ENCODE measurements at regions not wholly inside any gene's neighbourhood (a gene's known extent, or its start where the extent isn't known, plus 50 kb on each side); places are given as distances from the start of the nearest gene placed in this dataset.

- TF ChIP-seq CTCF (IDR thresholded peaks at IDR 0.05 in 4 of 5, conservative IDR thresholded peaks at IDR 0.05 in 1 of 5), result no peak
- TF ChIP-seq POLR2A (IDR thresholded peaks at IDR 0.05), result no peak
These were observed 145.5 kb downstream of the BTBD3 start for GRCh38 chr20:12063106-12063684.
